CD4-positive, alpha-beta T cell treated with Interleukin-1 beta for 1 hour (primary cell): ENCODE measurements at regions not wholly inside any gene's neighbourhood (a gene's known extent, or its start where the extent isn't known, plus 50 kb on each side); places are given as distances from the start of the nearest gene placed in this dataset.
"Not testable (repeated sequence)": the region's sequence is repeated elsewhere in the genome, so short reads cannot be mapped to it uniquely, and the experiment has no call there.

Experiments used
- DNase-seq, 2 donors: peaks; one replicate each; pipeline ENCODE4 v3.0.0-alpha.2; 2020 to 2022

DNA sequence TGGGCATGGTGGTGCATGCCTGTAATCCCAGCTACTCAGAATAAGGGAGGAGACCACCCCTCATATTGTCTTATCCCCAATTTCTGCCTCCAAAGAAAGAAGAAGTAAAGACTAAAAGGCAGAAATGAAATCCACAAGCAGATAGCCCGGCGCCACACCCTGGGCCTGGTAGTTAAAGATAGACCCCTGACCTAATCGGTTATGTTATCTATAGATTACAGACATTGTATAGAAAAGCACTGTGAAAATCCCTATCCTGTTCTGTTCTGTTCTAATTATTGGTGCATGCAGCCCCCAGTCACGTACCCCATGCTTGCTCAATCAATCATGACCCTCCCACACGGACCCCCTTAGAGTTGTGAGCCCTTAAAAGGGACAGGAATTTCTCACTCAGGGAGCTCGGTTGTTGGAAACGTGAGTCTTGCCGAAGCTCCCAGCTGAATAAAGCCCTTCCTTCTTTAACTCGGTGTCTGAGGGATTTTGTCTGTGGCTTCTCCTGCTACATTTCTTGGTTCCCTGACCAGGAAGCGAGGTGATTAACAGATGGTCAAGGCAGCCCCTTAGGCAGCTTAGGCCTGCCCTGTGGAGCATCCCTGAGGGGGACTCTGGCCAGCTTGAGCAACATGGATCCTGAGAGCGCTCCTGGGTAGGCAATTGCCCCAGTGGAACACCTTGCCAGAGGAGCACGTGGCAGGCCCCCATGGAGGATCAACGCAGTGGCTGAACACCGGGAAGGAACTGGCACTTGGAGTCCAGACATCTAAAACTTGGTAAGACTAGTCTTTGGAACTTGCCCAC lies 188.7 kb upstream of the NDUFV2 start:
- DNase-seq: not testable (repeated sequence)

DNA sequence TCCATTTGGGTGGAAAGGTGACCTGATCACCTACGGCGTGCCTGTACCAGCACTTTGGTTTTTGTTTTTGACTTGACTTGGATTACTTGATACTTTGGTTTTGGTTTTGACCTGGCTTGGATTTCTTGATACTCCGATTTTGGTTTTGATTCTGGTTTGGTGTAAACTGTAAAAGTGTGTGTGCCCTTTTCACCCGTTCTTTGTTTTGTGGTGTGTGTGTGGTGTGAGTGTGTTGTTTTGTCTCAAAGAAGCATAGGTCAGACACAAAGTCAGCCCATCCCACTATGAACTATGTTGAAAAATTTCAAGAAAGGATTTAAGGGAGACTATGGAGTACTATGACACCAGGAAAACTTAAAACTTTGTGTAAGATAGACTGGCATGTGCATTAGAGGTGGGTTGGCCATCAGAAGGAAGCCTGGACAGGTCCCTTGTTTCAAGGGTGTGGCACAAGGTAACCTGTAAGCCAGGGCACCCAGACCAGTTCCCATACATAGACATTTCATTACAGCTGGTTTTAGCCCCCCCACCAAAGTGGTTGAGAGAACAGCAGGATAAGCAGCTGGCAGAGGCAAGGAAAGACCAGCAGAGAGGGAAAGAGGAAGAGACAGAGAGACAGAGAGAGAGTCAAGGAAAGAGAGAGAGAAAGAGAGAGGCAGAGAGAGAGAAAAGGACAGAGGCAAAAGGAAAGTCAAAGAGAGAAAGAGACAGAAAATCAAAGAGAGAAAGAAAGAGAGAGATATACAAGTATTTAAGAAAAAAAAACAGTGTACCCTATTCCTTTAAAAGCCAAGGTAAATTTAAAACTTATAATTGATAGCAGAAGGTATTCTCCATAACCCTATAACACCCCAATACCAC lies 187.9 kb upstream of the NDUFV2 start:
- DNase-seq: not testable (repeated sequence)

DNA sequence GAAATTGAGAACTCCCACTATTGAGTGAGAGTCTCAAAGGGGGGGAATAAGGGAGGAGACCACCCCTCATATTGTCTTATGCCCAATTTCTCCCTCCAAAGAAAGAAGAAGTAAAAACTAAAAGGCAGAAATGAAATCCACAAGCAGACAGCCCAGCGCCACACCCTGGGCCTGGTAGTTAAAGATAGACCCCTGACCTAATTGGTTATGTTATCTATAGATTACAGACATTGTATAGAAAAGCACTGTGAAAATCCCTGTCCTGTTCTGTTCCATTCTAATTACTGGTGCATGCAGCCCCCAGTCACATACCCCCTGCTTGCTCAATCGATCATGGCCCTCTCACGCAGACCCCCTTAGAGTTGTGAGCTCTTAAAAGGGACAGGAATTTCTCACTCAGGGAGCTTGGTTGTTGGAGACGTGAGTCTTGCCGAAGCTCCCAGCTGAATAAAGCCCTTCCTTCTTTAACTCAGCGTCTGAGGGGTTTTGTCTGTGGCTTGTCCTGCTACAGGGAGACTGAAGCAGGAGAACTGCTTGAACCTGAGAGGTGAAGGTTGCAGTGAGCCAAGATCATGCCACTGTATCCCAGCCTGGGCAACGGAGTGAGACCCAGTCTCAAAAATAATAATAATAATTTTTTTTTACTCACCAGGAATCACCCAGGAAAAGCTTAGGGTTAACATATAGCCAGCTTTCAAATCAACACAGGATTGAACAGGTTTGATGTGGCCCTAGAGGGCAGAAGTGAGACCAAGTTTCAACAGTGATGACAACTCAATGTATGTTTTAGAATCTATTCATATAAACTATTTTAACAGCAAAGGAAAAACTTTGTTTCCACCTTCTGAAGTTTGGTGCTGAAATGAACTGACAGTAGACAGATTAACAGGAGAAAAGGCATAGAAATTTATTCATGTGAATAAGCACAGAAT lies 181.4 kb upstream of the NDUFV2 start:
- not testable (repeated sequence) for DNase-seq

DNA sequence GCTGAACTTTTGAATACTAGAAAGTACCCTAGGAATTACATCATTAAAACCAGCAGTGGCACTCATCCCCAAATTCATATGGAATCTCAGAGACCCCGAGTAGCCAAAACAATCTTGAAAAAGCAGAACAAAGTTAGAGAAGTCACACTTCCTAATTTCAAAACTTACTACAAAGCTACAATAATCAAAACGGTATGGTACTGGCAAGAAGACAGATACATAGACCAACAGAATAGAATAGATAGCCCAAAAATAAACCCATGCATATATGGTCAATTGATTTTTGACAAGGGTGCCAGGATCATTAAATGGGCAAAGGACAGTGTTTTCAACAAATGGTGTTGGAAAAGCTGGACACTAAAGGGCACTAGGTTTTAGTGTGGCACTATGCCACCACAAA lies 176.0 kb upstream of the NDUFV2 start:
- DNase-seq: no peak

DNA sequence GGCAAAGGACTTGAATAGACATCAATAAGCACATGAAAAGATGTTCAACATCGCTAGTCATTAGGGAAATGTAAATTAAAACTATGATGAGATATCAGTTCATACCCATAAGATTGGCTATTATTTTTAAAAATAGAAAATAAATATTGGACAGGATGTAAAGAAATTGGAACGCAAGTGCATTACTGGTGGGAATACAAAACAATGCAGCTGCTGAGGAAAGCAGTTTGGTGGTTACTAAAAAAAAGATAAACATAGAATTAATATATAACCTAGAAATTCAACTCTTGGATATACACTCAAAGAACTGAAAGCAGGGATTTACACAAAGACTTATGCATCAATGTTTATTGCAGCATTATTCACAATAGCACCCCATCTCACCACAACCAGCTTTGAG lies 174.5 kb upstream of the NDUFV2 start:
- no peak for DNase-seq

DNA sequence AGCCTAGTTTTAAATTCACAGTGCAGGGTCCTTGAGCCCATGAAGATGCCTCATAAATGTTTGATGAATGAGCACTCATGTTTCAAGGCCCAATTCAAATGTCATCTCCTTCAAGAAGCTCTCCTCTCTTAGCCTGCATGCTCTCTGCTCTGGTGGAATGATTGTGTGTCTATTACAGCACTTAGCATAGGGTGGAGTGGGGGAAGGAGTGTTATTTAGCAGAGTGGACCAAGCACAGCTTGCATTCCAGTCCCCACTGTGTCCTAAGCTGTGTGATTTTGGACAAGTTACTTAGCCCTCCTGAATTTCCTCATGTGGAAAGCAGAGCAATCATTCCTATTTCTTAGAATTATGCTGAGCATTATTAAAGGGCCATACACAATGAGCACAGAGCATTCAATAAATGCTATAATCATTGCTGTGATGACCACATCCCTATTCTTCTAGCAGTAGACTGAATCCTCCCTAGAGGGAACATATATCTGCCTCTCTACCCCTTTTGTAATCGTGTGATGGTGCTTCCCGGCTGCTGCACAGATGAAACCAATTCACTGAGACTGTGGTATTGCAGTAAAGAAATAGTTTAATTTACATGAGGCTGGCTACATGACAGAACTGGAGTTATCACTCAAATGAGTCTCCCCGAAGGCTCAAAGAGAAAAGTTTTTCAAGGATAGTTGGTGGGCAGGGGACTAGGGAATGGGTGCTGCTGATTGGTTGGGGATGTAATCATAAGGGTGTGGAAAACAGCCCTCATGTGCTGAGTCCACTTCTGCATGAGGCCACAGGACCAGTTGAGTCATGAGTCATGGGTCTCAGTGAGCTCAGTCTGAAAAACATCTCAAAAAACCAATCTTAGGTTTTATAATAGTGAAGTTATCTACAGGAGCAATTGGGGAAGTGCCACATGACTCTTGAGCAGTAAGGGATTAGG lies 173.4 kb upstream of the NDUFV2 start:
- no peak for DNase-seq

DNA sequence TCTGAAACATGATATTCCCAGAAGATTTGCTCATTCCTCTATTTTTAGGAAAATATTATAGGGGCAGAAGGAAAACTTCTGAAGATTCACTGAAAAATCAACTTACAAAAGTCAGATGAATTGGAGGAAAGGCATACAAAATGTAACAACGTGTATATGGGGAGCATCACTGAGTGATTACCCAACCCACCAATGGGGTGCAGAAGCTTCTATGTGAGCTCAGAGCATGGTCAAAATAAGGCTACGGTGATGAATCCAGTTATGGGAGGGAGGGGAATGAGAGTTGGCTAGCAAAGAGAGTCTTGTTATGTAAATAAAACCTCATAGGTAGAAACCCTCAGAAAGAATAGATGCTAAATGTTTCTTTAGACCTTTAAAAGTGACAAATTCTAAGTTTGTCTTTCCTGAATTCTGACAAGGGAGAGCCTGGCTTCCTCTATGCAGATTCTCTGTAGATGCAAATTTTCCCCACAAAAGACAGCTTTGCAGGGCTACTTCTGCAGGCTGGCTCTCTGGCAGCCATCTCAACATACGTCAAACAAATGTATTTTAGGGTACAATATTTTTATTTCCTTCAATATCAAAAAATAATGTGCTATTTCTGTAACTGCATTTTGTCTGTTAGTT lies 171.4 kb upstream of the NDUFV2 start:
- no peak for DNase-seq

DNA sequence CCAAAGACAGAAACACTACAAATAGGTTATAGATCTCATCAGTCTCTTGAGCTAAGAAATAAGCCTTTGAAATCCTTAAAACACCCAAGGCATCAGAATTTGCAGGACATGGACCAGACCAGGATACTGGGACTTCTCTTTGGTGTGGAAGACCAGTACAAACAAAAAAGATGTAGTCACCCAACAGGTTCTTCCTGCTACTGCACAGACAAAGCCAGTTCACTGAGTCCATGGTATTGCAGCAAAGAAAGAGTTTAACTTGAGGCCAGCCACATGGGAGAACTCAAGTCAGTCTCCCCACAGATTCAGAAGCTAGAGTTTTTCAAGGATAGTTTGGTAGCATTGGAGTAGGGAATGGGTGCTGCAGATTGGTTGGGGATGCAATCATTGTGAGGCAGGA lies 169.6 kb upstream of the NDUFV2 start:
- no peak for DNase-seq

DNA sequence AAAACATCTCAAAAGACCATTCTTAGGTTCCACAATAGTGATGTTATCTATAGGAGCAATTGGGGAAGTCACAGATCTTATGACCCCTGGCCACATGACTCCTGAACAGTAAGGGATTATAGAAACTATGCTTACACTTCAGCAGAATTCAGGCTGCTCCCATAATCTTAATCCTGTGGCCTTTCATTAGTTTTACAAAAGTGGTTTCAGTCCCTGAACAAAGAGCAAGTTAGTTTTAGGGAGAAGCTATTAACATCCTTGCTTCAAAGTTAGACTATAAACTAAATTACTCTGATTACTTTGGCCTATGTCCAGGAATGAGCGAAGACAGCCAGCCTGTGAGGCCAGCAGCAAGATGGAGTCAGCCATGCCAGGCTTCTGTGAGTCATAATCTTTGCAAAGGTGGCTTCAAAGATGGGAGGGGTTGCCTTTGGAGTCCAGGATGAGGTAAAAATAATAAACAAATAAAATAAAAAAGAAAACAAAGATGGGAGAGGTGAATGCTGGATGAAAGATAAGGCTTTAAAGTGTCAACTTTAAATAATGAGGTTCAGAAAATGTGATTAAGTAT lies 168.7 kb upstream of the NDUFV2 start:
- no peak for DNase-seq

DNA sequence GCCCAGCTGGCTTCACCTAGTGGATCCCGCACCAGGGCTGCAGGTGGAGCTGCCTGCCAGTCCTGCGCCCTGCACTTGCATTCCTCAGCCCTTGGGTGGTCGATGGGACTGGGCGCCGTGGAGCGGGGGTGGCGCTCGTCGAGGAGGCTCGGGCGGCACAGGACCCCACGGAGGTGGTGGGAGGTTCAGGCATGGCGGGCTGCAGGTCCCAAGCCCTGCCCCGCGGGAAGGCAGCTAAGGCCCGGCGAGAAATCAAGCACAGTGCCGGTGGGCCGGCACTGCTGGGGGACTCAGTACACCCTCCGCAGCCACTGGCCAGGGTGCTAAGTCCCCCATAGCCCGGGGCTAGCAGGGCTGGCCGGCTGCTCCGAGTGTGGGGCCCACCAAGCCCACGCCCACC lies 167.2 kb upstream of the NDUFV2 start:
- DNase-seq: not testable (repeated sequence)

DNA sequence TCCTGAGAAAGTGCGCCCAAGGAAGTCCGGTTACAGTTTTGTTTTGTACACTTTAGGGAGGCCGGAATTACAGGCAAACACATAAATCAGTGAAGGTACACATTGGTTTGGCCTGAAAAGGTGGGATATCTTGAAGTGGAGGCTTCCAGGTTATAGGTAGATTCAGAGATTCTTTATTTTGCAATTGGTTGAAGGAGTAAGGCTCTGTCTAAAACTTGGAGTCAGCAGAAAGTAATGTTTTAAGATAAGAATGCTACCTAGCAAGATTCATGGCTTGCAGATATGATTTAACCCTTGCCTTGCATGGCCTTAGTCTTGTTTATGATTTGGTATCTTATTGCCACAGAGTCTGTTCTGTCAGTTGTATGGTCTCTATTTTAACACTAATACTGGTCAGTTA lies 165.9 kb upstream of the NDUFV2 start:
- no peak for DNase-seq

DNA sequence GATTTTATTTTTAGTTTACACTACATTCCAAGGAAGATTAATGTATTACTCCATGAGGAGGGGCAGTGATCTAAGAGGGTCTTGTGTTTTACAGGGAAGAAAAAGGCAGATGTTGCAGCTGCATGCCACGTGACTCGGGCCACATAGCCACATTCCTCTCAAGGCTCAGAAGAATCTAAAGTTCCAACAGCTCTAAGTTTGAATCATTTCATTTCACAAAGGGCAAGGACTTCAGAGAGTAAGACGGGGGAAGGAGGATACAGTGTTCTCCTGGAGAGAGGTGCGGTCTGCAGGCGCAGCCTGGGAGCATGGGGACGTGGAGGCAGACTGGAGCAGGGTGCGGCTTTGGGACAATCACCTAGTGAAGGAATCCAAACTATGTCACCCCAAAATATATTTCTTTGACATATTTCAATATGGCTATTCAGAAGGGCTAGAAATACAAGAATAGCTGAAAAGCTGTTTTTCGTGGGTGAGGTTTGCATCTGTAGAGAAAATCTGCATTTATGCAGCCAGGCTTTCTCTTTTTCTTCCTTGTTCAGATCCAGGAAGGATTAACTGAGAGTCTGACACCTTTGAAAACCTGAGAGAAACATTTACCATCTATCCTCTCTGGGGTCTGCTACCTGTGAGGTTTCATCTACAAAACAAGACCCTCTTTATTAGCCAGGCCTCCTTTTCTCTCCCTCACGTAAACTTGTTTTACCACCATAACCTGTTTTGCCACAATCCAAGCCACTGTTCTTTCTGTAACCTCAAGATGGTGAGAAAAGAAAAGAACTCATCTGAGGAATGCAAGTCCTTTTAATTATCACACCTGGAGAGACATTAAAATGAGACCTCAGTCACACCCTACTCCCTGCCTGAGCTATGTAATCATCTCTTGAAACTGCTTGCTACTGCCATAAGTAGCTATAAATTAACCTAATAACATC lies 165.1 kb upstream of the NDUFV2 start:
- DNase-seq: no peak

DNA sequence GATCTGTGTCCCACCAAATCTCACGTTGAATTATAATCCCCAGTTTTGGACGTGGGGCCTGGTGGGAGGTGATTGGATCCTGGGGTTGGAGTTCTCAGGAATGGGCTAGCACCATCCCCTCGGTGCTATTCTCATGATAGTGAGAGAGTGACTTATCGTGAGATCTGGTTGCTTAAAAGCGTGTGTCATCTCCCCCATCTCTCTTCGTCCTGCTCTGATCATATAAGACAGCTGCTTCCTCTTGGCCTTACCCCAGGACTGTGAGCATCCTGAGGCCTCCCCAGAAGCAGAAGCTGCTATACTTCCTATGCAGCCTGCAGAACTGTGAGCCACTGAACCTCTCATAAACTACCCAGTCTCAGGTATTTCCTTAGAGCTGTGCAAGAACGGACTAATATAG lies 163.7 kb upstream of the NDUFV2 start:
- no peak for DNase-seq

DNA sequence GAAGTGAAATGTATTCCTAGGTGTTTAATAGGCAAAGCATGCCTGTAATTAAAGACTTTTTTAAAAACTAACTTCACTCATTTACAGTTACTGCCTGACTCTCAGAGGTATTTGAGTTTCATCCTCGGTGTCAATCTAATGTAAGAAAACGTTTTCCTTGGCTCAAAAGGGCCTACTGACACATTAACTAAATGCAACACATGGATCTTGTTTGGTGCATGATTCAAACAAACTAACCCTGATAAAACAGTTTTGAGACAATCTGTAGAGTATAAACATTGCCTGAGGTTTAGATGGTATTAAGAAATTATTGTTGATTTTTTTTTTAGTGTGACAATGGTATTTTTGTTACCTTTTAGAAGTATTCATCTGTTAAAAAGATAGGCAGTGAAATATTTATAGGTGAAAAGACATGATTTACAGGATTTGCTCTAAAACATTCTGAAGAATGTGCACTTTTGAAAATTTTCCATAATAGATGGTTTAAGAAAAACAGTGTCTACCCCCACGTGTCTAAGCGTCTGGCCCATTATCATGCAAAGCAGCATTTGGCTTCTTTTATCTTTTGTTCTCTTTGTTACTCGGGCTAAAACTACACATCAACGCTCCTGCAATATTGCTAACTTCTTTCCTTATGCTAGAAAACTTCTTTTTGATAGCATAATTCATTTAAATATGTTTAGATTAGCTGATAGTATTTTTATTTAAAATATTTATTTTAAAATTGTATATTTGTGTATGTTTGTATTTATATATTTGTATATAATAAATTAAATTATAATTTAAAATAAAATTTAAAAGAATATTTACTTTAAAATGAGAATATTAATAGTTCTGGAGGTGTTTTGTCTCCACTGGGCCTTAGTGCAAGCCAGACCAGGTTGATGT lies 160.2 kb upstream of the NDUFV2 start:
- DNase-seq: no peak

DNA sequence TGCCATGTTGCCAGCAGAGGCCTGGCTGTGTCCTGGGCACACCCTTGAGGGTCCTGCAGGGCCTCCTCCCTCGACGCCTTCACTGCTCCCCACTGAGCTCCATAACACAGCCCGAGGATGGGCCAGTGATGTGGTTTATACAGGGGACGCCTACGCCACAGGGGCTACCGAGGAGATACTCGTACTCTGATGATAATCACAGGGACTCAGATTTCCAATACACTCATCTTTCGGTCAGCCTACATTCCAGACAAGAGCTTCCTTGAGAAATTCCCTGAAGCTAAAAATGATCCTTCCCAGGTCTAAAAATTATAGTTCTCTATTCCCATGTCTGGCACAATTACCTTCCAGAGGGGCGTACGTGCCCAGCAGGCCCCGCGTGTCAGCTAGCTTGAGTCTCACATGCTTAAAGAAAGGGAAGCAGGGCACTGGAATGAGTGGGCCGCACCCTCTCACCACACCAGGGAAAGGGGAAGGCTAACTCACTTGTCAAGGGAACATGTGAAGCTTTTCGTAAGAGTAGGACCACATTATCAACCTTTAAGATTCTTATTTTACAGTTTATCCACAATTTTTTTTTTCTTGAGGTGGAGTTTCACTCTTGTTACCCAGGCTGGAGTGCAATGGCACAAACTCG lies 159.5 kb upstream of the NDUFV2 start:
- DNase-seq: no peak

DNA sequence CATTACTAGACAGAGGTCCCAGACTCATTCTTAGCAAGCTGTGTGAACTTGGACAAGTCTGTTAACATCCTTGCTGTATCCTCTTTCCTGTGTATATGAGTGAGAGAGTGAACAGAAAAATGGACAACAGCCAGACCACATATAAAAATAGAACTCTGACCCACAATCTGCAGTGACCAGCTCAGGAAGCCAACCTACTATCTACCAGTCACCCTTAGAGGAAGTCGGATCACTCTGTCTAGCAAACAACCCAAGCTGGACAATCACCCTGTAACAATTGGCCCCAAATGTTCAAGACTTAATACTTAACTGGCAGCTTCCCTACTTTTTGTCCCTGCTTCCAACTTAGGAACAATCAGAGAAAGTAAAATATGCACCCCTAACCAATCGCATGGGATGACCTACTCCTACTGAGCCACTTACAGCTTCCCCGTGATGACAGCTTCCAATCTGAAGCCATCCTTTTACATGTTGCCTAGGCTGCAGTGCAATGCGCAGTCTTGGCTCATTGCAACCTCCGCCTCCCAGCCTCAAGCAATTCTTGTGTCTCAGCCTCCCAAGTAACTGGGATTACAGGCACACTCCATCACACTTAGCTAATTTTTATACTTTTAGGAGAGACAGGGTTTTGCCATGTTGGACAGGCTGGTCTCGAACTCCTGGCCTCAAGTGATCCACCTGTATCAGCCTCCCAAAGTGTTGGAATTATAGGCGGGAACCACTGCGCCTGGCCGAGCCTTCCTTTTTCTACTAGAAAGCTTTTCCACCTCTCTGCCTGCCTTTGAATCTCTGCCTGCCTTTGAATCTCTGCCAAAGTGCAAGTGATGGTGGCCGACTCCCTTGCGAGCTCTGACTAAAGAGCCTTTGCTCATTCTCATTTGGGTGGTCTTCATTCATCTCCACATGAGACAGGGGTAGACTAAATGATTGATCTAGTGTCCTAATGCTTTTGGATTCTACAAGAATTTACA lies 158.3 kb upstream of the NDUFV2 start:
- DNase-seq: no peak

DNA sequence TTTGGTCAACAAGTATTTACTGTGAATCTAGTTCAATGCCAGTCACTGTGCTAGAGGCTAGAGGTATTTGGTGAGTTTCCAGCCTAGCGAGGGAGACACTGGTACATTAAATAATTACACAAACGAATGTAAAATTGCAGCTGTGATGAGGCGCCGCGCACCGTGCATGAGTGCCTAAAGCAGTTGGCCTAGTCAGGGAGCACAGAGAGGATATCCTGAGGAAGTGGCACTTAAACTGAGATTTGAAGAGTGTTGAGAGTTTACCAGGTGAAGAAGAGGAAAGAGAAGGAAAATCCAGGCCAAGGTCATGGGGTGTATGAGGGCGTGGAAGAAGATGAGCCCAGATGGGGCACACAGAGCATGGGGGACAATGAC lies 157.6 kb upstream of the NDUFV2 start:
- DNase-seq: no peak
